Liver (tissue), 3 donors: ENCODE measurements at regions not wholly inside any gene's neighbourhood (a gene's known extent, or its start where the extent isn't known, plus 50 kb on each side); places are given as distances from the start of the nearest gene placed in this dataset.

Source experiments
- ATF3 ChIP-seq: IDR thresholded peaks from 2 replicates; pipeline ENCODE4 v1.6.1; 2016; ENCODE audit warnings: antibody characterized with exemption
- CTCF ChIP-seq: fragments of 150-350 bp; IDR thresholded peaks from 2 replicates; pipeline ENCODE4 v1.5.1; 2017; ENCODE audit warnings: improper control_type of control experiment, low read depth, low read length; ENCODE audit not compliant: missing input control
- FOXA2 ChIP-seq: IDR thresholded peaks from 2 replicates; pipeline ENCODE4 v1.6.1; 2016; ENCODE audit warnings: antibody characterized with exemption
- GABPA ChIP-seq, 2 donors: IDR thresholded peaks in 1 of 2; conservative IDR thresholded peaks in 1 of 2; 2 replicates each; pipeline ENCODE4 v1.6.1; 2016; ENCODE audit warnings: antibody characterized with exemption in 2 of 2, mild to moderate bottlenecking in 1 of 2, moderate library complexity in 1 of 2
- HNF4A ChIP-seq, 2 donors: conservative IDR thresholded peaks; 2 replicates each; pipeline ENCODE4 v1.6.1; 2016; ENCODE audit warnings: antibody characterized with exemption in 2 of 2, mild to moderate bottlenecking in 2 of 2
- JUND ChIP-seq, 2 donors: IDR thresholded peaks; 2 replicates each; pipeline ENCODE4 v1.6.1; 2016; ENCODE audit warnings: antibody characterized with exemption in 2 of 2
- MAX ChIP-seq: IDR thresholded peaks from 2 replicates; pipeline ENCODE4 v1.6.1; 2016; ENCODE audit warnings: antibody characterized with exemption
- NR2F2 ChIP-seq: IDR thresholded peaks from 2 replicates; pipeline ENCODE4 v1.6.1; 2016; ENCODE audit warnings: antibody characterized with exemption
- RAD21 ChIP-seq, 2 donors: IDR thresholded peaks; 2 replicates each; pipeline ENCODE4 v1.6.1; 2016; ENCODE audit warnings: antibody characterized with exemption in 2 of 2, mild to moderate bottlenecking in 2 of 2
- REST ChIP-seq: IDR thresholded peaks from 2 replicates; pipeline ENCODE4 v1.6.1; 2016; ENCODE audit warnings: antibody characterized with exemption, mild to moderate bottlenecking
- SP1 ChIP-seq: IDR thresholded peaks from 2 replicates; pipeline ENCODE4 v1.6.1; 2018; ENCODE audit warnings: antibody characterized with exemption, mild to moderate bottlenecking
- TAF1 ChIP-seq: conservative IDR thresholded peaks from 2 replicates; pipeline ENCODE4 v1.6.1; 2016; ENCODE audit warnings: antibody characterized with exemption, mild to moderate bottlenecking
- YY1 ChIP-seq: IDR thresholded peaks from 2 replicates; pipeline ENCODE4 v1.6.1; 2016; ENCODE audit warnings: antibody characterized with exemption, mild to moderate bottlenecking
- donor health status: healthy.
- donor health status: healthy.

GRCh38 chr1:77625250-77625649 lies 57.2 kb downstream of the ZZZ3 start:
- TF ChIP-seq MAX (no peak), SP1 (no peak), CTCF (no peak), ATF3 (no peak), JUND (IDR thresholded peaks at IDR 0.05) (no peak), RAD21 (IDR thresholded peaks at IDR 0.05) (no peak), YY1 (no peak), TAF1 (no peak), GABPA (IDR thresholded peaks at IDR 0.05 in 1 of 2, conservative IDR thresholded peaks at IDR 0.05 in 1 of 2) (no peak), REST (no peak), FOXA2 (no peak), HNF4A (conservative IDR thresholded peaks at IDR 0.05) (no peak), NR2F2 (no peak)
